ENCODE measurements at regions not wholly inside any gene's neighbourhood (a gene's known extent, or its start where the extent isn't known, plus 50 kb on each side); places are given as distances from the start of the nearest gene placed in this dataset.

DNA sequence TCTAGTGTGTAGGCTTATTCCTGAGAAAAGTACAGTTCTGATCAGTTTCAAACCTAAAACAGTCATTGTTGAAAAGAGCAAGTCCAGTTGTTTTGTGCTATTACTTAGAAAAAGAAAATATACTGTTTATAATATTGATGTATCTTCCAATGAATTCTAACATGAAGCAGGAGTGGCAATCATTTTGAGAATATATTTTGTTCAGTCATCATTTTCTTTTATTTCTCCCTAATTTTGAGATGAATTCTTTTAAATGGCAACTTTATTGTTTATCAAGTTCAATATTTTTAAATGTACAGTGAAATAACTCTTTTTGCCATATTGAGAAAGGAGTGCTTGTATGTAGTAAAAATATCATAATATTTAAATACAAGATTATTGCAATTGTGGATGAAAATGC, 862.2 kb upstream of the MDGA2 start:
- no peak for DNase-seq

DNA sequence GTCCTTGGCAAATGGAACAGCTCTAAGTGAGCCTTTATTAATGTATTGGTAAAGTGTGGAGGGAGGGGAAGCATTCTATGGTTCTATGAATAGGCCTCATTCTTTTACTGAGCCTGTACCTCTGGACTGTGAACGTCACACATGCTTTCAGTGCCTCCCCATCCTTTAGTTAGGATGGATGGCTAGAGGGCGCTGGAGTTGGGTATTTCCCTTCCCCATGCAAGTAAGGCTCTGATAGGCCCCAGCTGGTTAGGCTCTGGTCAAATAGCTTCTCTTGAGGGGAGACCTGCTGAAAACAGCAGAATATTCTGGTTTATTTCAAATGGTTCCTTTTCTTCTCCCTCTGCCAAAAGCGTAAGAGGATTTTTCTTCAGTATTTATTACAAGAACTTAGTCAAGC, 860.9 kb upstream of the MDGA2 start:
- no peak for DNase-seq

DNA sequence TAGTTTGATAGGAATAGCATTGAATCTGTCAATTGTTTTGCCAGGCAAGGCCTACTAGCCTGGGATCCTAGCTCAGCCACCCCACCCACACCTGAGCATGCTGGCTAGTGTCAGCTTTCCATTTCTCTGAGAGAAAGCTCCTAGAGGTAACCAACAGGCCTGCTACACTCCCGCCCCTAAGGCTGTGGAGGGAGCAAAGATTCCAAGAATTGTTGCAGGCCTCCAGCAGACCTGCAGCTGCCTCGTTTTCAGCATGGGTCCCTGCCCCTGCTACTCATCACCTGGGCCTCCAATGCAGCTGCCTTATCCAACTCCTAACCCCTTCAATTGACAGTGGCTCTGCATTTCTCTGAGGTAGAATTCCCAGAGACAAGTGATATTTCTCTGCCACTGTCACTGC, 852.4 kb upstream of the MDGA2 start:
- DNase-seq = no peak

DNA sequence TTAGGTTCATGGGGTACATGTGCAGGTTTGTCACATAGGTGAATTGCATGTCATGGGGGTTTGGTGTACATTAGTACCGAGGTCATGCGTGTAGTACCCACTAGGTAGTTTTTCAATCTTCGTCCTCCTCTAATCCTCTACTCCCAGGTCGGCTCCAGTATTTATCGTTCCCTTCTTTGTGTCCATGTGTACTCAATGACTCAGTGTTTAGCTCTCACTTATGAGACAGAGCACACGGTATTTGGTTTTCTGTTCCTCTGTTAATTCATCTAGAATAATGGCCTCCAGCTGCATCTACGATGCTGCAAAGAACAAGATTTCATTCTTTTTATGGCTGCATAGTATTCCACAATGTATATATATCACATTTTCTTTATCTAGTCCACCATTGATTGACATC, 850.9 kb upstream of the MDGA2 start:
- DNase-seq = no peak

DNA sequence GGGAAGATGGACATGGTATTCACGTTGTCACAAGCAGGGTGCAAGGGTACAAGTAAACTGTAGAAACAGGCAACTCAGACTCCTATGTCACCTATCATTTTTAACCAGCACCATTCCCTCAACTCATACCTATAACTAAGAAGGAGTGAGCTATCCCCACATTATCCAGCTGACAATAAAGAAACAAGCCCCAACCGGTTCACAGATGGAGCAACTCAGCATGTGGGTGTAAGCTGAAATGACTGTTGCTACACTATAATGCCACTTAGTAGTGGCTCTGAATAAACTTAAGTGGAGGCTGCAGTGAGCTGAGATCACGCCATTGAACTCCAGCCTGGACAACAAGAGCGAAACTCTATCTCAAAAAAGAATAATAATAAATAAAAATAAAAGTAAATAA, 829.5 kb upstream of the MDGA2 start:
- no peak for DNase-seq

DNA sequence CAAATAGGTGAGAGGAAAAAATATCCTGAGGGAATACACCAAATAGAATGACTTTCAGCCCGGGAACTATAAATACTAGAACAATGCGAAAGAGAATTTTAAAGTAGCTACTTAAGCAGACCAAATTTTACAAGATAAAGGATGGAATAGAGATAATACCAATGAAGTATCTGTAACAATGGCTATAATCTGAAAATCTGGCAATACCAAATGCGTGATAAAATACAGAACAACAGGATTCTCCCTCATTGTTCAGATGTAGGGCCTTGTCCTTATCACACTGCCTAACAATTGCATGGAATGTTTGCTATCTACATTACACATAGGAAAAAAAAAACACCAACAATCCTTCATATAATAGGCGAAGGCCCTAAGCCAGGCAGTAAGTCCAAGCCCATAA, 815.4 kb upstream of the MDGA2 start:
- no peak for DNase-seq

DNA sequence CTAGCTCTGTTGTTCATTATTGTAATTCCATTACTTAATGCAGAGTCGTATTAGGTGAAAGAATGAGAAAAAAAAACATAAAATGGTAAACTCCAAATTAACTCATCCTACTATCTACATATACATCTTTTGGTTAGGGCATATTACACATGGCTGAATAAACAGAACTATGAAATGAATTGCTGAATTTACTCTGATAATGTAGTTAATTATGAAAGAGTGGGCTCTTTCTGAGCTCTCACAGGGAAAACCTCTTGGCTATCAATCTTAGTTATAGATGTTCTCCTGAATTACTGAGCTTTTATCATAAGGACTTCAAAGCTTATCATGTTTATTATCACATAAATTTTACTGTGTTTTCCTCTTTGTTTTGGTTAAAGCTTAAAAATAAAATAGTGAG, 798.5 kb upstream of the MDGA2 start:
- DNase-seq = no peak

DNA sequence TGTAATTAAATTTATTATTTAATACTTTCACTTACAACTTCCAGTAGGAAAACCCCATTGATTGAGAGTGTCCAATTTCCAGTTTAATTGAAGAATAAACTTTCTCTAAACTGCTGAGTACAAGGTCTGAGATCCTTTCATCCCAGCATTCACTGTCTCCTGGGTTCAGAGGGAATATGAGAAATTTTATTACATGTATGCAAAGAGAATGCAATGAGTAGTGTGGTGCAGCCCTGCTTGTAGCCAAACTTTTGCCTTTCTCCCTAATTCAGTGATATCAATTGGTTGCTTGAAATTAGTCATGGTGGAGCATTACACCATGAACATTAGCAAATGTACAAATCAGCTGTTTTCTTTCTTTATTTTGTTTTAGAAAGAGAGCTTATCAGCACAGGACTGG, 780.6 kb upstream of the MDGA2 start:
- DNase-seq = no peak

DNA sequence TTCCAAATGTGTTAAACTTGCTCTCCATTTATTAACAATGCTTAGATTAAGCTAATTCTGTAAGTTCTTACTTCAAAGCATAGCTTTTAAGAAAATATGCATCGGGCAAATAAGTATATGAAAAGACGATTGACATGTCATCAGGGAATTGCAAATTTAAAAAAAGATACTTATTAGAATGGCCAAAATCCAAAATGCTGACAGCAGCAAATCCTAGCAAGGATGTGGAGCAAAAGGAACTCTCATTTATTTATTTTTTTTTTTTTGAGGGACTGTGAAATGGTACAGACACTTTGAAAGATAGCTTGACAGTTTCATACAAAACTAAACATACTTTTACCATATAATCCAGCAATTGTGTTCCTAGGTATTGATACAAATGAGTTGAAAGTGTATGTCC, 779.5 kb upstream of the MDGA2 start:
- no peak for DNase-seq

DNA sequence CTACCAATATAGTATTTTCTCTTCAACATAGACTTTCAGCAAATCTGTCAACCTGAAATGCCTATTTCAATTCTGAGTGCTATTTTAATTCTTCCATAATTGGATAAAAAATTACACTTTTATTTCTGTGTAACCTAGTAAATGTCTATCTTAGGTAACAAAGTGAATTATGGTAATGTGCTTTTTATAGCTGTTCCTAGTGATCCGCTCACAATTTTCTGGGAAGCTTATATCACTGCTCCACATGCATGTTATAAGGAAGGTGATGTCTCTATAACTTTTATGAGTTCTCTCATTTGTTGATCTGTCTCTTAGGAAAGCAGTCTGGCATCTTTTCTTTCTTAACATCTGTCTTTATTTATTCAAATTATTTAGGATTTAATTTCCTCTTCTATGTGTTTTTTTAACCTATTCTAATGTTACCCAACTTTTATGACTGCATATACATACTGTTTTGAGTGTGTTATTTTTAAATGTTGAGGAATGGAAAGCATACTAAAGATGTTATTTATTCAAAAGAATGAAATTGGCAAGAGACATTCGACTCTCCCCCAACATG, 777.1 kb upstream of the MDGA2 start:
- no peak for DNase-seq

DNA sequence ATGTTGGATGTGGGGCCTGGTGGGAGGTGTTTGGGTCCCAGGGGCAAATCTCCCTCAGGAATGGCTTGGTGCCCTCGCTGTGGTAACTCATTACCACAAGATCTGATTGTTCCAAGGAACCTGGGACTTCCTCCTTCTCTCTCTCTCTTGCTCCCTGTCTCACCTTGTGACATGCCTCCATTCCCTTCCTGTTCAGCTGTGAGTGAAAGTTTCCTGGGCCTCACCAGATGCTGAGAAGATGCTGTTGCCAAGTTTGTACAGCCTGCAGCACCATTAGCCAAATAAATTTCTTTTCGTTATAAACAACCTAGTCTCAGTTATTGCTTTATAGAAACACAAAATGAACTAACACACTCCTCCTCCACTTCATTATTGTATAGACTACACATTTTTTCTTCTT, 759.8 kb upstream of the MDGA2 start:
- no peak for DNase-seq

DNA sequence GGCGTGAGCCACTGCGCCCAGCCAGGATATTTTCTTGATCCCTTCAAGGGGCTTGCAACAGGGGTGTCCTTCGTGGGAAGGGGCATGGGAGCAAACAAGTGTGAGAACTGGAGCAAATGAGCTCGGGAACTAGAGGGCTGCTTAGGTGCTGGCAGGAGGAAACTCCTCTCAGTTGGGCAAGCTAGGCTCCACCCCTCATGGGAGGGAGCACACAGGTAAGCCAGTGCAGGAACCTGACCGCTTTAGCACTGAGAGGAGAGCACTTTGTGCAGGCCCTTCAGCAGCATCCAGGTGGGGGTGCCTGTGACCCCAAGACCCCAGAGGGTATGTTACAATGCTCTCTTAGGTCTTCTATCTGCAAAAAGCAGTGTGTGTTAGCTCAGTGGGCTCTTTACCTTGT, 755.4 kb upstream of the MDGA2 start:
- DNase-seq = no peak

DNA sequence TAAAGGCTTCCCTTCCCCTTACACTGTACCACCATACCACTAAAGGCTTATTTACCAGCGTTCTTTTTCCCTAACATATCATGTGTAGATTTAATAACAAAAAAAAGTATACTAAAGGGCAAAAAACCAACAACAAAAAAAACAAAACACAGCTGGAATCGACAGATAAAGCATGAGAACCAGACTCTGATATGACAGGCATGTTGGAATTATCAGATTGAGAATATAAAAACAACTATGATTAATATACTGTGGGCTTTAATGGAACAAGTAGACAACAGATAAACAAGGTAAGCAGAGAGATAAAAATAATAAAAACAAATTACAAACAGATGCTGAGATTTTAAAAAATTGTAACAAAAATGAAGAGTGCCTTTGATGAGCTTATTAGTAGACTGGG, 754.1 kb upstream of the MDGA2 start:
- DNase-seq = no peak

DNA sequence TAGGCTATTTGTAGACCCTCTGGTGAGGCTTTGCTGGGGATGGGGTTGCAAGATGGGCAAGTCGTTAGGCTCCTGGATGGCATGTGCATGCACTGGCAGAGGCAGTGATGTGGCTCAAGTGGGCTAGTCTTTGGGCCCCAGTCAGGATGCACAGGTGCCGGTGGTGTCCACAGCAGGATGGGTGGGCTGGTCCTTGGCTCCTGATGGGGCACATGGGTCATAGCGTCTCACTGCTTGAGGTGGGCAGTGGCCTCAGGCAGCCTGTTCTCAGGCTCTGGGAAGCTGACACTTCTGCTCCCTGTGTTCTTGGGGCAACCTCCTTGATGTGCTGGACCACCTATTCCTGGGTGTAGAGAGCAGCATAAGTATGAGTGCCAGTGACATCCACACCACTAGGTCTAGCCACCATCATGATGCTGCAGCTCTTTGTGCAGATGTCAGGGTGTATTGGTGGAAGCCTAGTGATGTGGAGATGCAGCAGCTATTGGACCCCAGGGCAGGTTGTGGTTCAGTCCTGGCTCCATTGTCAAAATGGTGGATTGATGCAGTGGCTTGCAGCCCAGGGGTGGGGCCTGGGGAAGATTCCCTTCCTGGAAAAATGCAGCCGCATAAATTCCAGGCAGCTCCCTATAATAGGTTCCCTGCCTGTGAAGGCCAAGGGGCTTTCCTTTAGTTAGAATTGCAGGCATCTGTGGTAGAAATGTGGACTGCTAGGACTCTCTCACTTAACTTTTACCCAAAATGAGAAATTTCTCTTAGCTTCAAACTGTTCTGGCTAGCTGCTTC, 742.5 kb upstream of the MDGA2 start:
- no peak for DNase-seq

DNA sequence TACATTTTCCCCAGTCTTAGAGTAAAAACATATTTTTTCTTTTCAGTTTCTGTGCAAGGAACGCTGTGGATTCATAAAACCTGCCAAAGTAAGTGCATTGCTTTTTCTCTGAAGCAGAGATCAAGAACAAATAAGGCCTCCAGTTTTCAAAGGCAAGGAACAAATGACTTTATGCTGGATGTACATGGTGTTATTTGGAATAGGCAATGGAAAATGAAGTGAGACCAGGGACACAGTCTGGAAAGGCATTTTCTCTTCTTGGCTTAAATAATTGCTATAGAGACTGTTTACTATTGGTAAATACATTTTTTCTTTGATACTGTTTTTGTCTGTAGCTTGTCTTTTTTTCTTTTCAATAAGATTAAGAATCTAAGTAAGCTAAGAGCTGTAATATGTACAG, 725.9 kb upstream of the MDGA2 start:
- DNase-seq = no peak

DNA sequence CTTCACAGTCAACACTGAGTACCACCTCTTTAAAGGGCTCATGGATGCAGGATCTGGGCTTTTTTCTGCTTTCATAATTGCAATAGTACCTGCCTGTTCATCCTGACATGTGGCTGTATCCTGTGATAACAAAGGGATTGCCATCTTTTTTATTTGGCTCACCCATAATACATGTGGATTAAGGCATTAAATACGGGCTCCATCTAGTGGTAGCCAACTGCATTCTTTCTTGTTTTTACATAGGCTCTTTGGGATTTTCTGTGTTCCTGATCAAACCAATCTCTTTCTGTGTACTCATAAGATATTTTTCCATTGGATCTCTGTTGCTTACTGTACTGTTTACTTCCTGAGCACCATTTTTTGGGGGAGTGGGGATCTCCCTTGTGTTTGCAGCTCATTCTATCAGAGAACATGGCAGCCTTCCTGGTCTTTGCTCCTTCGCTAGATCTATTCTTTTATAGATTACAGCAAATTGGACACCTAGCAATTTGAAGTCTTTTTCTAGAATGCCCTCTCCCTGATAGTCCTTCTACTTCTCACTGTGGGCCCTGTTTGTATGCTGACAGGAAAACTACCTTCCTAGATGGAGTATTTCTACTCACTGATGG, 723.4 kb upstream of the MDGA2 start:
- no peak for DNase-seq

DNA sequence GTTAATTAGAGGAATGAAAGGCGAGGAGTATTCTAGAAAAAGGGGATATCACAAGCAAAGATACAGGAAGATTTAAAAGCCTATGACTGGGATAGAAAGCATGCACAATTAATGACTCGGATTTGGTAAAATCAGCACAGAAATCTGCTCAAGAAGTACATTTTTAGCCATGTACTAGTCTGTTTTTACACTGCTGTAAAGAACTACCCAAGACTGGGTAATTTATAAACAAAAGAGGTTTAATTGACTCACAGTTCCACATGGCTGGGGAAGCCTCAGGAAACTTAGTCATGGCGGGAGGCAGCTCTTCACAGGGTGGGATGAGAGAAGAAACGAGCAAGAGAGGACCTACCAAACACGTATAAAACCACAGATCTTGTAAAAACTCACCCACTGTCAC, 716.3 kb upstream of the MDGA2 start:
- no peak for DNase-seq

DNA sequence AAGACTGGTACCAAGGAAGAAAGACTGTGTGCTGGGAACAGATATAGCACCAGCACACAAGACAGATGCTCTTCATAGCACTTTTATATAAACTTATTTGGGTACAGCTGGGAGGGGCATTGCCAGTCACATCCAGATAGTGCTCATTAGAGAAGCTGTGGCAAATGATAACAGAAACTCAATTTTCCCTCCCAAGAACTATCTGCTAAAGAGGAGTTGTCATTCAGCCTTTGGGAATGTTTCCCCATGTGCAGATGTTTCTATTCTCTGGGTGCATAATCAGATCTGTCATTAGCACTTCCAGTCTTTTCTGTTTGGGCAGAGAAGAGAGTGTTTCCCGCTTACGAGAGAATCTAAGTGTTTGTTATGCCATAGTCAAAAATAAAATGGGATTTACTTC, 714.9 kb upstream of the MDGA2 start:
- DNase-seq = no peak

DNA sequence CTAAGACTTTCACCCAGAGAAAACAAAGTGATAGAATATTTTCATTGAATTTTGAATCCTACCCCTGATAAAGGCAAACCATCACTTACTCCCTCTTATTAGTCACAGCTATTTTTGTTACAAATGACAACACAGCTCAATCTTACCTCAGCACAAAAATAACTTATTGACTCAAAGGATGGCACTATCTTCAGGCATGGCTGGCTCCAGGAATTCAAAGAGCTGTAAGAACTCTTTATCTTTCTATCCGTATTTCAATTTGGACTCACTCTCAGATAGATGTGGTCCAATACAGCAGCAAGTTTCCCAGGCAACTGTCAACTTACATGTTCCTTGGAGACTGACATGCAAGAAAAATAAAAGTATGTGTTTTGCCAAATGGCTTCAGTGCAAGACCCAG, 709.4 kb upstream of the MDGA2 start:
- no peak for DNase-seq

DNA sequence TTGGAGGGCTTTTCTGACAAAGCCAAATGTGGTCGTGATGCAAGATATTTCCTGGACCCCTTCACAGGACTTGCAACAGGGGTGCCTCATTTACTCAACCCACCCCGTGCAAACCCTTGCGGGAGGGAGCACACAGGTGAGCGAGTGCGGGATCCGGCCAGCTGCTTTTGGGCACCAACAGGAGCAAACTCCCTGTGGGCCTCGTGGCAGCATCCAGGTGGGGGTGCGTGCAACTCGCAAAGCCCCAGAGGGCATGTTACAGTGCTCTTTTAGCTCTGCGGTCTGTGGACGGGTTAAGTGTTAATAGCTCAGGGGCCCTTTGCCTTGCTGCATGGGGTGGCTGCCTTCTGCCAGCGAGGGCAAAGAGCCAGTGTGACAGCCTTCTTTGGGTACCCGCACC, 707.6 kb upstream of the MDGA2 start:
- no peak for DNase-seq

DNA sequence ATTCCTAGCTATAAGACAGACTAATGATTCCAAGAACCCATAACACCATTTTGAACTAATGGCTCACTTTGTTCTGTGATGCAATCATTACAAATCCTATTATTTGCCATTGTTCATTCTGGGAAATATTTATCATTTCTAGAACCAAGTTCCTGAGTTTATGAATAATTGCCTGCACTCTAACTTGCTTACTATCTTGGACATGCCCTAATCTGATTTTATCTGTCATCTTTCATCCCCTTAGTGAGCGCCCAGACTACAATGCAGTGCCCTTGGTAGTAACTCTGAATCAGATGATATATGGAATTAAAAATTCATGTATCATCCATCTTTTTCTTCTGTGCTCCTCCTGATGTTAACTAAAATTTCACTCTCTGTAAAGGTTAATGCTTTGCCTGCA, 703.1 kb upstream of the MDGA2 start:
- DNase-seq = no peak

DNA sequence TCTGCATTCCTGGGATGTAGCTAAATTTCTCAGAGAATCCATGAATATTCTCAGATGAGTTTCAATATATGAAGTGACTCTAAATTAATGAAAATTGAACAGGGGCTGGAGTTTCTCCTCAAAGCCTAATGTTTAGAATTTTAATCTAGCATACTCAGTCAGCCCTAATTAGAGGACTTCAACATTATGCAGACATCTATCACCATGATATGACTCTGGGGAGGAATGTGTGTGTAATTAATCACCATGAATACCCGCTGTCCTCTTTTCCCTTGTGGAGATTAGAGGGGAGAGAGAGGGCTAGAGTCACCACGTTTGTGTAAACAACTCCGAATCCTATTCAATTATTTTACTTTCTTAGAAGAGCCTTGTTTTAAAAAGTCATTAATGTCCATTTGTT, 698.6 kb upstream of the MDGA2 start:
- DNase-seq = no peak

DNA sequence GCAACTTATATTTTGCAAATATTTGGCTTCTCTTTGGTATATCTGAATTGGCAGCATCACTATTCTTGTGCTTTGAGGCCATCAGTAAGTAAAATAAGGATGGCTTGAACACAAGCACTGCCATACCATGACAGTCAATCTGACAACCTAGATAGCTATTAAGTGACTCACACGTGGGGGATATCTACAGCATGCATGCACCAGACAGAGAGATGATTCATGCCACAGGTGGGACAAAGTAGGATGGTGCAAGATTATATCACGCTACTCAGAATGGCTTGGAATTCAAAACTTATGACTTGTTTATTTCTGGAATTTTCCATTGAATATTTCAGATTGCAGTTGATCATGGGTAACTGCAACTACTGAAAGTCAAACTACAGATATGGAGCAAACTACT, 675.6 kb upstream of the MDGA2 start:
- DNase-seq = no peak

DNA sequence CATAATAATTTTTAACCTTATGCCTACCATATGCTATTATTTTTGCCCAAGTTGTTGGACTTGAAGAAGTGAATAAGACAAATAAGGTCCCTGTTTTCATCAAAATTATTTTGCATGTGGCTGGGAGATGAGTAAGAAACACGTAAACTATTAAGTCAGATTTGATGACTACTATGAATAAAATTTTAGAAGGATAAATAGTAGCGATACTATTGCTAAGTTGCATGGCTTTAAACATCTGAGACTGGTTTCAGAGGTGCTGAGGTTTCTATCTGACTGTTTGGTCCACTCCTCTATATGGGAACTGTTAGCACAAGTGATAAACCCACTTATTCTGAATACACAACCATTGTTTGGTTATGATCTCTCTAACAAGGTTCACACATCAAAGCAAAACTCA, 674.3 kb upstream of the MDGA2 start:
- DNase-seq = no peak

DNA sequence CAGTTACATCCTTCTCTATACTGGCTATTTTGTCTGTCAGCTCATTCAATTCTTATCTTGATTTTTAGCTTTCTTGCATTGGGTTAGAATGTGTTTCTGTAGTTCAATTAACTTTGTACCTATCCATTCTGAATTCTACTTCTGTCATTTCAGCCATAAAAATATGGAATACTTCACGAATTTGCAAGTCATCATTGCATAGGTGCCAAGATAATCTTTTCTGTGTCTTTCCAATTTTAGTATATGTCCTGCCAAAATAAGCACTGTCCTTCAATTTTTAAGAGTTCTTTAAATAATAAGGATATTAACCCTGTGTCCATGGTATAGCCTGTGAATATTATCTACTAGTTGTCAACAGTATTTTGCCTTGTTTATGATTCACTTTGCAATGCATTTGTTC, 665.7 kb upstream of the MDGA2 start:
- no peak for DNase-seq

All from DMS 273 treated with DMSO at 0.1 percent for 48 hours (cell line).